Erythroblast (primary cell): ENCODE measurements at regions not wholly inside any gene's neighbourhood (a gene's known extent, or its start where the extent isn't known, plus 50 kb on each side); places are given as distances from the start of the nearest gene placed in this dataset.

Experiments
- GATA1 ChIP-seq: IDR thresholded peaks from 2 replicates; pipeline ENCODE4 v1.6.1; 2011; ENCODE audit warnings: low read depth, mild to moderate bottlenecking, control low read depth, low read length, moderate library complexity
- POLR2A ChIP-seq: IDR thresholded peaks from 2 replicates; pipeline ENCODE4 v1.6.1; 2011; ENCODE audit warnings: mild to moderate bottlenecking, low read length

DNA sequence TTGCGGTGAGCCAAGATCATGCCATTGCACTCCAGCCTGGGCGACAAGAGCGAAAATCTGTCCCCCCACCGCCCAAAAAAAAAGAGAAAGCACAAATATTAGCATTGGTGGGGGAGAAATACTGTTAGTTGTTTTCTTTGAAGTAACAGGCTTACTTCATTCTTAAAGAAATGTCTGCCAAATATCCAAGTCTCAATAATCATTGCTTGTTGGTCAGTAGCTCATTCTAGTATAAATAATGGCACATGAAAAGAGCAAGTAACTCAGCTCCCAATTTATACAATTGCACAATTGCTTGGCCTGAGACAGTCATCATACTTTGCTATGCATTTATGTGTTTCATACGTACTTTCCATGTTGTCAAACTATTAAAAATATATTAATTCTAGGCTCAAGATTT is 499.2 kb upstream of the PLXNA2 start:
- TF ChIP-seq POLR2A (no peak), GATA1 (no peak)
